Natural killer cell (primary cell): ENCODE measurements at regions not wholly inside any gene's neighbourhood (a gene's known extent, or its start where the extent isn't known, plus 50 kb on each side); places are given as distances from the start of the nearest gene placed in this dataset.

Experiments
- ATAC-seq, 3 donors: fragments of 150-1000 bp in 2 of 3; fragments of 200-7000 bp in 1 of 3; cut with Tn5 transposase; 1 replicate in 1 of 3; 2 replicates in 2 of 3; pipeline ENCODE4 v1.10.0; 2021; ENCODE audit warnings: mild to moderate bottlenecking in 2 of 3, moderate library complexity in 2 of 3
- DNase-seq, 2 donors: peaks; one replicate each; pipeline versions ENCODE4 v3.0.0 to v3.0.0-alpha.2; 2013 to 2021; ENCODE audit warnings: mixed read lengths in 1 of 2
- H3K27ac ChIP-seq: one replicate; pipeline ENCODE4 v1.5.1; 2013; ENCODE audit warnings: mild to moderate bottlenecking, low read length
- H3K27me3 ChIP-seq: one replicate; pipeline ENCODE4 v1.6.1; 2013; ENCODE audit warnings: low read length; ENCODE audit not compliant: control insufficient read depth, insufficient read depth
- H3K36me3 ChIP-seq: one replicate; pipeline ENCODE4 v1.6.1; 2013; ENCODE audit warnings: low read length; ENCODE audit not compliant: control insufficient read depth, insufficient read depth
- H3K4me1 ChIP-seq: one replicate; pipeline ENCODE4 v1.6.1; 2013; ENCODE audit warnings: low read length; ENCODE audit not compliant: control insufficient read depth, insufficient read depth
- H3K4me3 ChIP-seq: one replicate; pipeline ENCODE4 v1.5.1; 2013; ENCODE audit warnings: low read length
- H3K9me3 ChIP-seq: one replicate; pipeline ENCODE4 v1.6.1; 2013; ENCODE audit warnings: low read length; ENCODE audit not compliant: control insufficient read depth, insufficient read depth
- H3K27ac Mint-ChIP-seq, 2 donors: one replicate each; pipeline ENCODE4 v1.8.0; 2022; ENCODE audit warnings: mild to moderate bottlenecking in 2 of 2, mixed read lengths in 2 of 2, moderate library complexity in 1 of 2
- H3K27me3 Mint-ChIP-seq, 2 donors: one replicate each; pipeline ENCODE4 v1.8.0; 2022; ENCODE audit warnings: low read depth in 2 of 2, mixed read lengths in 2 of 2
- H3K36me3 Mint-ChIP-seq: one replicate; pipeline ENCODE4 v1.8.0; 2022; ENCODE audit warnings: mixed read lengths
- H3K4me1 Mint-ChIP-seq, 2 donors: one replicate each; pipeline ENCODE4 v1.8.0; 2022; ENCODE audit warnings: mixed read lengths in 2 of 2
- H3K4me3 Mint-ChIP-seq: one replicate; pipeline ENCODE4 v1.8.0; 2022; ENCODE audit warnings: mild to moderate bottlenecking, moderate library complexity, mixed read lengths
- H3K9me3 Mint-ChIP-seq, 2 donors: one replicate each; pipeline ENCODE4 v1.8.0; 2022; ENCODE audit warnings: mixed read lengths in 2 of 2
- WGBS: methylation state at CpG from one replicate; pipeline ENCODE4 v1.1.7; 2013; ENCODE audit warnings: missing lambda C conversion rate; ENCODE audit not compliant: insufficient coverage; 5-methylcytosine and 5-hydroxymethylcytosine counted together
- intact Hi-C: fragments of 100-400 bp; cut with micrococcal nuclease; formaldehyde crosslinking; loops from one replicate; pipeline ENCODE4 v1.14.2; 2022
- TF ChIP-seq, protein P1 (sequence below): fragments of 200-600 bp; IDR thresholded peaks from one replicate; pipeline ENCODE4 v1.8.0; 2022; ENCODE audit warnings: antibody characterized with exemption

DNA sequence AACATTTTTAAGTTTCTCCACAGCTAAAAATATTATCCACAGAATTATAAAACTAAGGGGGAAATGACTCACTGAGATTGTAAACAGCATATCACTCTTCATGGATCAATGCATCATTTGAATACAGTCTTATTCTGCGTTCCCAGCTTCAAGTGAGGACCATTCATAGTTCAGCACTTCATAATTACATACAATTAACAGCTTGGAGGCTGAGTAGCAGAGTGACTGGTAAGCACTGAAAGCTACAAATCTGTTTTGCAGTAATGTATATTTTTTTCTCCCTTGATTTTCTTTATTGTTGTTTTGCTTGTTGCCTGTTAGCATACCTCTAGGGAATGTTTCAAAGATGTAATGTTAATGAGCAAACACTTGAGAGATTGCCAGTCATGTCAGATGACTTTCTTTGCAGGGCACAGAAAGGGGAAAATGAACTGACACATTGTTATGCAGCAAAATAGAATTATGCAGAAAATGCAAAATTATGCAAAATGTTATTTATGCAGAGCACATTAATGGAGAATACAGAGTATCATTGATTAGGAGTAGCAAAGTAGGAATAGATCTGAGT lies 138.6 kb downstream of the RPS29 start:
- no peaks in the 10 kb centered on the region for H3K4me1 Mint-ChIP-seq
- no peak for DNase-seq
- no CpG with 5 or more reads among the region's 1 CpG for whole genome bisulfite sequencing
- no peaks in the 10 kb centered on the region for H3K36me3 Mint-ChIP-seq
- H3K9me3 Mint-ChIP-seq, result no peaks in the 10 kb centered on the region
- Histone ChIP-seq H3K36me3 (no peaks in the 10 kb centered on the region), H3K4me3 (no peak overlapping the region), H3K4me1 (no peaks in the 10 kb centered on the region), H3K9me3 (no peaks in the 10 kb centered on the region), H3K27ac (no peak overlapping the region), H3K27me3 (no peaks in the 10 kb centered on the region)
- intact Hi-C loops, result no loop called here
- H3K27ac Mint-ChIP-seq, result no peak overlapping the region
- peaks cover 12 to 37% of the 10 kb centered on the region in 2 donors for H3K27me3 Mint-ChIP-seq
- no peak overlapping the region for H3K4me3 Mint-ChIP-seq
- ATAC-seq, result no peak
- TF ChIP-seq, protein P1, sequence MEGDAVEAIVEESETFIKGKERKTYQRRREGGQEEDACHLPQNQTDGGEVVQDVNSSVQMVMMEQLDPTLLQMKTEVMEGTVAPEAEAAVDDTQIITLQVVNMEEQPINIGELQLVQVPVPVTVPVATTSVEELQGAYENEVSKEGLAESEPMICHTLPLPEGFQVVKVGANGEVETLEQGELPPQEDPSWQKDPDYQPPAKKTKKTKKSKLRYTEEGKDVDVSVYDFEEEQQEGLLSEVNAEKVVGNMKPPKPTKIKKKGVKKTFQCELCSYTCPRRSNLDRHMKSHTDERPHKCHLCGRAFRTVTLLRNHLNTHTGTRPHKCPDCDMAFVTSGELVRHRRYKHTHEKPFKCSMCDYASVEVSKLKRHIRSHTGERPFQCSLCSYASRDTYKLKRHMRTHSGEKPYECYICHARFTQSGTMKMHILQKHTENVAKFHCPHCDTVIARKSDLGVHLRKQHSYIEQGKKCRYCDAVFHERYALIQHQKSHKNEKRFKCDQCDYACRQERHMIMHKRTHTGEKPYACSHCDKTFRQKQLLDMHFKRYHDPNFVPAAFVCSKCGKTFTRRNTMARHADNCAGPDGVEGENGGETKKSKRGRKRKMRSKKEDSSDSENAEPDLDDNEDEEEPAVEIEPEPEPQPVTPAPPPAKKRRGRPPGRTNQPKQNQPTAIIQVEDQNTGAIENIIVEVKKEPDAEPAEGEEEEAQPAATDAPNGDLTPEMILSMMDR, result no peak

DNA sequence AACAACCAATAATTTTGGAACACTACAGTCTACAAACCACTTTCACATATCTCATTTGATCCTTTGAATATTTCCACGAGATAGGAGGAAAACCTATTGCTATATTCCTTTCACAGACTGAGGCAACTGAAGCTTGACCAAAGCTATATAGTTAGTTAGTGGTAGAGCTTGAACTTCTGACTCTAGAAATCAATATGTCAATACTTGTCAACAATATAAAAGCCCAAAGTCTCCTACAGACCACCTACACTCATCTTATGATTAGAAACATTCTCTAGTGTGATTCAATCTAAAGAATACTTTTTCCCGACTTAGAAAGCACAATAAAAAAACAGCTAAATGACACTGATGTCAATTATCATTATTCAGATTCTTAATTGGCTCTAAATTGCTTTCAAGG lies 139.4 kb downstream of the RPS29 start:
- Mint-ChIP-seq H3K36me3 (no peaks in the 10 kb centered on the region), H3K9me3 (no peaks in the 10 kb centered on the region), H3K4me3 (no peak overlapping the region), H3K27ac (no peak overlapping the region), H3K4me1 (no peaks in the 10 kb centered on the region), H3K27me3 (peaks cover 17 to 37% of the 10 kb centered on the region in 2 donors)
- no peaks in the 10 kb centered on the region for H3K27me3 ChIP-seq
- no peak for DNase-seq
- TF ChIP-seq, protein P1, result no peak
- no peaks in the 10 kb centered on the region for H3K9me3 ChIP-seq
- 87% methylated on average over 2 of the region's 2 CpGs for WGBS
- no peak overlapping the region for H3K27ac ChIP-seq
- no peak for ATAC-seq
- no peaks in the 10 kb centered on the region for H3K36me3 ChIP-seq
- intact Hi-C loops, result no loop called here
- no peaks in the 10 kb centered on the region for H3K4me1 ChIP-seq
- H3K4me3 ChIP-seq, result no peak overlapping the region

DNA sequence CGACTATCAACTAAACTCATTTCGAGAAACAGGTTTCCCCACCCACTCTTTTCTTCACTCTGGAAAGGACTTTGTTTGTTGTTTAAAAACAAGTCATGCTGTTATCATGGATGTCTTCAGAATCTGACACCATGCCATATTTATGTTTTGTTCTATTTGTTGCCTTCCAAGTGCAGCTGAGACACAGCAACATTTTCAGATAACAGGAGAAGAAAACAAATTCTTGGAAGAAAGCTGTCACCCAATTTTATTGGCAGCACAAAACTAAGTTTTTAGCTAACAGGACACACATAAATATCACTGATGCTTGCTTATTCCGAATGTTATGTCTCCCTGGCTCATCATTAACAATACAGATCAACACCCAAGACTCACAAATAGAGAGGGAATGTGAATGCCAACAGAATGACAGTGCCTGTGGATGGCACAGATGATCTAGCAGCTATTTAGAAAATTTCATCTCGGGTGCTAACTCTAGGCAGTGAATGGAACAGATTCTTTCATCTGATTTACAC lies 147.9 kb downstream of the RPS29 start:
- Mint-ChIP-seq H3K36me3 (peaks cover 12% of the 10 kb centered on the region), H3K9me3 (peaks cover 0 to 2% of the 10 kb centered on the region in 2 donors), H3K4me1 (no peaks in the 10 kb centered on the region), H3K4me3 (no peak overlapping the region), H3K27me3 (peaks cover 12 to 15% of the 10 kb centered on the region in 2 donors), H3K27ac (no peak overlapping the region)
- no peaks in the 10 kb centered on the region for H3K36me3 ChIP-seq
- intact Hi-C loops, result no loop called here
- no peaks in the 10 kb centered on the region for H3K4me1 ChIP-seq
- DNase-seq (no peak), ATAC-seq (no peak)
- H3K27ac ChIP-seq, result no peak overlapping the region
- WGBS, result 89% methylated on average over 3 of the region's 4 CpGs
- no peaks in the 10 kb centered on the region for H3K27me3 ChIP-seq
- H3K4me3 ChIP-seq, result no peak overlapping the region
- TF ChIP-seq, protein P1, result no peak
- H3K9me3 ChIP-seq, result no peaks in the 10 kb centered on the region

DNA sequence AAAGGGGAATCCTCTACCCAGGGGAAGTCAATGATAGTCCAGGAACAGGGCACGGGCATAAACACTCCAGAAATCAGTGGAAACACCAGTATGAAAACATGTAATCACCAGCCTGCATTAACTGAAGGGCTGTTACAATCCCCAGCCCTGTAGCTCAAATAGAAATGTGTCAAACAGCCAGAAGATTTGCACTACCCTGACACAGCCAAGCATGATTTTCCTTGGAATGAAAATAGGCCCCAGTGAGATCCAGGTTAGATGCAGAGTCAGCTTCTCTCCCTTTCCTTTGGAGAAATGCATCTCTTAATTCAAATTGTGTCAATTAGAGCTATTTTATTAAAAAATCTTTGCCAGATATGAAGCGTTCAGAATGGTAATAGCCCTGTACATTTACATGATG lies 158.1 kb downstream of the RPS29 start:
- 69% methylated on average over 2 of the region's 2 CpGs for WGBS
- no peaks in the 10 kb centered on the region for H3K27me3 ChIP-seq
- no peak for DNase-seq
- TF ChIP-seq, protein P1, result no peak
- no peaks in the 10 kb centered on the region for H3K4me1 ChIP-seq
- H3K36me3 ChIP-seq, result no peaks in the 10 kb centered on the region
- H3K4me3 ChIP-seq, result no peak overlapping the region
- no peak for ATAC-seq
- Mint-ChIP-seq H3K4me3 (no peak overlapping the region), H3K27me3 (peaks cover 18 to 19% of the 10 kb centered on the region in 2 donors), H3K27ac (no peak overlapping the region), H3K4me1 (no peaks in the 10 kb centered on the region), H3K36me3 (peaks cover 29% of the 10 kb centered on the region), H3K9me3 (peaks cover 10 to 19% of the 10 kb centered on the region in 2 donors)
- no peaks in the 10 kb centered on the region for H3K9me3 ChIP-seq
- H3K27ac ChIP-seq, result no peak overlapping the region
- intact Hi-C loops, result no loop called here
